ENCODE measurements at regions not wholly inside any gene's neighbourhood (a gene's known extent, or its start where the extent isn't known, plus 50 kb on each side); places are given as distances from the start of the nearest gene placed in this dataset.

- DNase-seq (ENCODE audit: low read depth in 1 of 2, low spot score in 1 of 2): no peak
- Histone ChIP-seq H3K27ac (replicated peaks) (no peak overlapping the region), H3K27me3 (ENCODE audit: insufficient read depth, poor library complexity, severe bottlenecking) (peaks cover 6% of the 10 kb centered on the region), H3K4me3 (replicated peaks; ENCODE audit: insufficient read depth, low read length) (no peak overlapping the region)
- no peak for TF ChIP-seq CTCF (IDR thresholded peaks at IDR 0.05; ENCODE audit: insufficient read depth, low read length)
- no peak for TF ChIP-seq REST (IDR thresholded peaks at IDR 0.05; ENCODE audit: insufficient replicate concordance, low read depth)
- TF ChIP-seq SPI1 (IDR thresholded peaks at IDR 0.05; ENCODE audit: borderline replicate concordance, low read depth): no peak
- TF ChIP-seq POLR2AphosphoS5 (IDR thresholded peaks at IDR 0.05; ENCODE audit: low read depth): no peak
These were observed 97.0 kb downstream of the SEC61B start for GRCh38 chr9:99319048-99319447.

- H3K27ac ChIP-seq (replicated peaks): no peak overlapping the region
- peaks cover 6% of the 10 kb centered on the region for H3K27me3 ChIP-seq (ENCODE audit: insufficient read depth, poor library complexity, severe bottlenecking)
- DNase-seq (ENCODE audit: low read depth in 1 of 2, low spot score in 1 of 2): no peak
- H3K4me3 ChIP-seq (replicated peaks; ENCODE audit: insufficient read depth, low read length): no peak overlapping the region
- TF ChIP-seq SPI1 (IDR thresholded peaks at IDR 0.05; ENCODE audit: borderline replicate concordance, low read depth): no peak
- TF ChIP-seq CTCF (IDR thresholded peaks at IDR 0.05; ENCODE audit: insufficient read depth, low read length): no peak
- no peak for TF ChIP-seq POLR2AphosphoS5 (IDR thresholded peaks at IDR 0.05; ENCODE audit: low read depth)
- TF ChIP-seq GABPA (IDR thresholded peaks at IDR 0.05; ENCODE audit: low read depth): no peak
- no peak for TF ChIP-seq REST (IDR thresholded peaks at IDR 0.05; ENCODE audit: insufficient replicate concordance, low read depth)
These were observed 100.2 kb downstream of the SEC61B start for GRCh38 chr9:99322299-99322698.

- DNase-seq (ENCODE audit: low read depth in 1 of 2, low spot score in 1 of 2): peak in 1 of 2 experiments; percentile 25
- peaks cover 2% of the 10 kb centered on the region for H3K27me3 ChIP-seq (ENCODE audit: insufficient read depth, poor library complexity, severe bottlenecking)
- no peak overlapping the region for H3K4me3 ChIP-seq (replicated peaks; ENCODE audit: insufficient read depth, low read length)
- no peak overlapping the region for H3K27ac ChIP-seq (replicated peaks)
- TF ChIP-seq CTCF (IDR thresholded peaks at IDR 0.05; ENCODE audit: insufficient read depth, low read length) (no peak), POLR2AphosphoS5 (IDR thresholded peaks at IDR 0.05; ENCODE audit: low read depth) (no peak), REST (IDR thresholded peaks at IDR 0.05; ENCODE audit: insufficient replicate concordance, low read depth) (no peak), GABPA (IDR thresholded peaks at IDR 0.05; ENCODE audit: low read depth) (no peak), SPI1 (IDR thresholded peaks at IDR 0.05; ENCODE audit: borderline replicate concordance, low read depth) (no peak)
These were observed 104.2 kb downstream of the SEC61B start for GRCh38 chr9:99326112-99326916.

Measured in HL-60 (cell line).